ENCODE measurements at regions not wholly inside any gene's neighbourhood (a gene's known extent, or its start where the extent isn't known, plus 50 kb on each side); places are given as distances from the start of the nearest gene placed in this dataset.

- peaks cover 70% of the 10 kb centered on the region for H4K20me1 ChIP-seq (ENCODE audit: insufficient read depth, low read length)
- no peak overlapping the region for H2AFZ ChIP-seq (ENCODE audit: low read depth, low read length)
- H3K79me2 ChIP-seq (ENCODE audit: insufficient read depth, low read length), result peaks cover 64% of the 10 kb centered on the region
These were observed 69.4 kb upstream of the HGFAC start for GRCh38 chr4:3372264-3372932.

GRCh38 chr4:3372933-3373465, 68.8 kb upstream of the HGFAC start:
- TF ChIP-seq EZH2 (IDR thresholded peaks at IDR 0.05; ENCODE audit: insufficient read depth, low read length) (no peak), CTCF (IDR thresholded peaks at IDR 0.05; ENCODE audit: insufficient read depth, low read depth, low read length) (no peak)
- Mint-ChIP-seq H3K4me3 (ENCODE audit: unreplicated experiment) (no peak overlapping the region), H3K4me1 (ENCODE audit: low read depth, unreplicated experiment) (peaks cover 23% of the 10 kb centered on the region), H3K27me3 (ENCODE audit: low read depth, unreplicated experiment) (no peaks in the 10 kb centered on the region), H3K9me3 (ENCODE audit: unreplicated experiment) (no peaks in the 10 kb centered on the region), H3K36me3 (ENCODE audit: low read depth, unreplicated experiment) (peaks cover 19% of the 10 kb centered on the region), H3K27ac (ENCODE audit: unreplicated experiment) (no peak overlapping the region)
- Histone ChIP-seq H3K79me2 (ENCODE audit: insufficient read depth, low read length) (peaks cover 60% of the 10 kb centered on the region), H3K4me3 (ENCODE audit: insufficient read depth, low read depth, low read length) (no peak overlapping the region), H3K9me3 (ENCODE audit: insufficient read depth, low read depth, low read length) (no peaks in the 10 kb centered on the region), H3K27ac (ENCODE audit: low read depth, low read length) (no peak overlapping the region), H4K20me1 (ENCODE audit: insufficient read depth, low read length) (peaks cover 64% of the 10 kb centered on the region), H3K9ac (ENCODE audit: low read length) (no peak overlapping the region), H3K36me3 (ENCODE audit: insufficient read depth, low read length) (no peaks in the 10 kb centered on the region), H3K4me2 (ENCODE audit: low read length) (peak overlapping the region; percentile 5), H3K27me3 (ENCODE audit: insufficient read depth, low read length) (no peaks in the 10 kb centered on the region), H2AFZ (ENCODE audit: low read depth, low read length) (no peak overlapping the region), H3K4me1 (ENCODE audit: insufficient read depth, low read length) (peaks cover 44% of the 10 kb centered on the region)
- peak; percentile 33 for DNase-seq (ENCODE audit: low read depth)
- FAIRE-seq, result no peak

More at GRCh38 chr4:3372264-3372932, 69.4 kb upstream of the HGFAC start:
- Histone ChIP-seq H3K4me3 (ENCODE audit: insufficient read depth, low read depth, low read length) (no peak overlapping the region), H3K4me2 (ENCODE audit: low read length) (peak overlapping the region; percentile 91), H3K9ac (ENCODE audit: low read length) (peak overlapping the region; percentile 81), H3K9me3 (ENCODE audit: insufficient read depth, low read depth, low read length) (no peaks in the 10 kb centered on the region), H3K36me3 (ENCODE audit: insufficient read depth, low read length) (no peaks in the 10 kb centered on the region), H3K27ac (ENCODE audit: low read depth, low read length) (no peak overlapping the region), H3K4me1 (ENCODE audit: insufficient read depth, low read length) (peaks cover 44% of the 10 kb centered on the region), H3K27me3 (ENCODE audit: insufficient read depth, low read length) (no peaks in the 10 kb centered on the region)
- no peak for TF ChIP-seq CTCF (IDR thresholded peaks at IDR 0.05; ENCODE audit: insufficient read depth, low read depth, low read length)
- no peak for TF ChIP-seq EZH2 (IDR thresholded peaks at IDR 0.05; ENCODE audit: insufficient read depth, low read length)
- Mint-ChIP-seq H3K27ac (ENCODE audit: unreplicated experiment) (no peak overlapping the region), H3K4me1 (ENCODE audit: low read depth, unreplicated experiment) (peaks cover 23% of the 10 kb centered on the region), H3K4me3 (ENCODE audit: unreplicated experiment) (peak overlapping the region; percentile 34), H3K36me3 (ENCODE audit: low read depth, unreplicated experiment) (peaks cover 19% of the 10 kb centered on the region), H3K27me3 (ENCODE audit: low read depth, unreplicated experiment) (no peaks in the 10 kb centered on the region), H3K9me3 (ENCODE audit: unreplicated experiment) (no peaks in the 10 kb centered on the region)
- FAIRE-seq, result no peak
- DNase-seq (ENCODE audit: low read depth), result no peak

GRCh38 chr4:3373468-3373867, 68.3 kb upstream of the HGFAC start:
- H3K9me3 ChIP-seq (ENCODE audit: insufficient read depth, low read depth, low read length), result no peaks in the 10 kb centered on the region
- H3K79me2 ChIP-seq (ENCODE audit: insufficient read depth, low read length), result peaks cover 59% of the 10 kb centered on the region
- no peak for TF ChIP-seq EZH2 (IDR thresholded peaks at IDR 0.05; ENCODE audit: insufficient read depth, low read length)
- no peak for TF ChIP-seq CTCF (IDR thresholded peaks at IDR 0.05; ENCODE audit: insufficient read depth, low read depth, low read length)
- H3K4me2 ChIP-seq (ENCODE audit: low read length), result no peak overlapping the region
- no peaks in the 10 kb centered on the region for H3K36me3 ChIP-seq (ENCODE audit: insufficient read depth, low read length)
- FAIRE-seq (no peak), DNase-seq (ENCODE audit: low read depth) (no peak)
- no peak overlapping the region for H3K27ac ChIP-seq (ENCODE audit: low read depth, low read length)
- no peak overlapping the region for H2AFZ ChIP-seq (ENCODE audit: low read depth, low read length)
- H3K4me3 ChIP-seq (ENCODE audit: insufficient read depth, low read depth, low read length), result no peak overlapping the region
- H4K20me1 ChIP-seq (ENCODE audit: insufficient read depth, low read length), result peaks cover 59% of the 10 kb centered on the region
- Mint-ChIP-seq H3K27me3 (ENCODE audit: low read depth, unreplicated experiment) (no peaks in the 10 kb centered on the region), H3K9me3 (ENCODE audit: unreplicated experiment) (peaks cover 4% of the 10 kb centered on the region), H3K4me3 (ENCODE audit: unreplicated experiment) (no peak overlapping the region), H3K36me3 (ENCODE audit: low read depth, unreplicated experiment) (peaks cover 19% of the 10 kb centered on the region), H3K27ac (ENCODE audit: unreplicated experiment) (no peak overlapping the region), H3K4me1 (ENCODE audit: low read depth, unreplicated experiment) (peaks cover 23% of the 10 kb centered on the region)
- H3K4me1 ChIP-seq (ENCODE audit: insufficient read depth, low read length), result peaks cover 44% of the 10 kb centered on the region
- no peaks in the 10 kb centered on the region for H3K27me3 ChIP-seq (ENCODE audit: insufficient read depth, low read length)
- no peak overlapping the region for H3K9ac ChIP-seq (ENCODE audit: low read length)
